Calu3 (cell line): ENCODE measurements at regions not wholly inside any gene's neighbourhood (a gene's known extent, or its start where the extent isn't known, plus 50 kb on each side); places are given as distances from the start of the nearest gene placed in this dataset.
"Not testable (repeated sequence)": the region's sequence is repeated elsewhere in the genome, so short reads cannot be mapped to it uniquely, and the experiment has no call there.

Experiments
- BruUV-seq: library from RNA; stranded (reverse); fragments of 400-500 nt; replicated peaks from 2 replicates; lab custom pipeline; 2021; lab: Mats Ljungman, UMichigan
- CTCF ChIA-PET: fragments of 300-600 bp; sonication (Branson Sonifier 250); formaldehyde crosslinking; loops from one replicate; lab custom pipeline; 2022; ENCODE audit warnings: antibody characterized with exemption; lab: Charles Lee
- DNase-seq: peaks from one replicate; pipeline ENCODE4 v3.0.0; 2022
- H3K27ac Mint-ChIP-seq: one replicate; pipeline ENCODE4 v1.8.0; 2022; ENCODE audit warnings: mixed read lengths; ENCODE audit not compliant: unreplicated experiment
- H3K27me3 Mint-ChIP-seq: one replicate; pipeline ENCODE4 v1.8.0; 2022; ENCODE audit warnings: mixed read lengths; ENCODE audit not compliant: unreplicated experiment
- H3K36me3 Mint-ChIP-seq: one replicate; pipeline ENCODE4 v1.8.0; 2022; ENCODE audit warnings: mild to moderate bottlenecking, moderate library complexity, mixed read lengths; ENCODE audit not compliant: insufficient read depth, unreplicated experiment
- H3K4me1 Mint-ChIP-seq: one replicate; pipeline ENCODE4 v1.8.0; 2022; ENCODE audit warnings: mild to moderate bottlenecking, low read depth, mixed read lengths; ENCODE audit not compliant: unreplicated experiment
- H3K4me3 Mint-ChIP-seq: one replicate; pipeline ENCODE4 v1.8.0; 2022; ENCODE audit warnings: mild to moderate bottlenecking, low read depth, moderate library complexity, mixed read lengths; ENCODE audit not compliant: unreplicated experiment
- H3K9me3 Mint-ChIP-seq: one replicate; pipeline ENCODE4 v1.8.0; 2022; ENCODE audit warnings: low read depth, mixed read lengths; ENCODE audit not compliant: unreplicated experiment
- CTCF ChIP-seq: fragments of 200-600 bp; IDR thresholded peaks from one replicate; pipeline ENCODE4 v1.8.0; 2022; ENCODE audit warnings: antibody characterized with exemption; ENCODE audit not compliant: unreplicated experiment
- intact Hi-C: fragments of 100-400 bp; cut with micrococcal nuclease; formaldehyde crosslinking; loops from one replicate; pipeline ENCODE4 v1.10.0; 2022; ENCODE audit not compliant: unreplicated experiment

GRCh38 chr10:33481184-33481583 is 146.7 kb upstream of the NRP1 start:
- CTCF ChIA-PET: no interaction called here

GRCh38 chr10:33480417-33480816 is 145.9 kb upstream of the NRP1 start:
- CTCF ChIA-PET, H3K27me3 Mint-ChIP-seq, H3K4me3 Mint-ChIP-seq, H3K4me1 Mint-ChIP-seq, H3K9me3 Mint-ChIP-seq, H3K27ac Mint-ChIP-seq, BruUV-seq, intact Hi-C loops, DNase-seq, H3K36me3 Mint-ChIP-seq: not testable (repeated sequence)

More at GRCh38 chr10:33481184-33481583, 146.7 kb upstream of the NRP1 start:
- no peaks in the 10 kb centered on the region for H3K36me3 Mint-ChIP-seq
- peaks cover 7% of the 10 kb centered on the region for H3K4me1 Mint-ChIP-seq
- BruUV-seq: no TSS peak
- intact Hi-C loops: no loop called here
- no peak overlapping the region for H3K27ac Mint-ChIP-seq
- no peaks in the 10 kb centered on the region for H3K27me3 Mint-ChIP-seq
- H3K9me3 Mint-ChIP-seq: no peaks in the 10 kb centered on the region
- no peak overlapping the region for H3K4me3 Mint-ChIP-seq
- TF ChIP-seq CTCF: no peak
- no peak for DNase-seq

- CTCF ChIA-PET: no interaction called here
- BruUV-seq: no TSS peak
- Mint-ChIP-seq H3K27me3 (no peaks in the 10 kb centered on the region), H3K9me3 (no peaks in the 10 kb centered on the region), H3K4me3 (no peak overlapping the region), H3K36me3 (no peaks in the 10 kb centered on the region), H3K4me1 (no peaks in the 10 kb centered on the region), H3K27ac (no peak overlapping the region)
- intact Hi-C loops: no loop called here
- no peak for DNase-seq
- TF ChIP-seq CTCF: no peak
Observed at GRCh38 chr10:33478675-33479125, 144.2 kb upstream of the NRP1 start.

GRCh38 chr10:33478089-33478674 is 143.7 kb upstream of the NRP1 start:
- Mint-ChIP-seq H3K27ac (no peak overlapping the region), H3K4me1 (no peaks in the 10 kb centered on the region), H3K4me3 (no peak overlapping the region), H3K9me3 (peaks cover 2% of the 10 kb centered on the region), H3K27me3 (no peaks in the 10 kb centered on the region), H3K36me3 (no peaks in the 10 kb centered on the region)
- DNase-seq: no peak
- BruUV-seq: no TSS peak
- CTCF ChIA-PET: no interaction called here
- intact Hi-C loops: no loop called here
- no peak for TF ChIP-seq CTCF

- Mint-ChIP-seq H3K4me3 (no peak overlapping the region), H3K36me3 (no peaks in the 10 kb centered on the region), H3K4me1 (no peaks in the 10 kb centered on the region), H3K27ac (no peak overlapping the region), H3K27me3 (no peaks in the 10 kb centered on the region), H3K9me3 (peaks cover 2% of the 10 kb centered on the region)
- intact Hi-C loops: no loop called here
- CTCF ChIA-PET: no interaction called here
- DNase-seq: no peak
- no peak for TF ChIP-seq CTCF
- BruUV-seq: no TSS peak
Observed at GRCh38 chr10:33477291-33478088, 143.0 kb upstream of the NRP1 start.
